ENCODE measurements at regions not wholly inside any gene's neighbourhood (a gene's known extent, or its start where the extent isn't known, plus 50 kb on each side); places are given as distances from the start of the nearest gene placed in this dataset.

DNA sequence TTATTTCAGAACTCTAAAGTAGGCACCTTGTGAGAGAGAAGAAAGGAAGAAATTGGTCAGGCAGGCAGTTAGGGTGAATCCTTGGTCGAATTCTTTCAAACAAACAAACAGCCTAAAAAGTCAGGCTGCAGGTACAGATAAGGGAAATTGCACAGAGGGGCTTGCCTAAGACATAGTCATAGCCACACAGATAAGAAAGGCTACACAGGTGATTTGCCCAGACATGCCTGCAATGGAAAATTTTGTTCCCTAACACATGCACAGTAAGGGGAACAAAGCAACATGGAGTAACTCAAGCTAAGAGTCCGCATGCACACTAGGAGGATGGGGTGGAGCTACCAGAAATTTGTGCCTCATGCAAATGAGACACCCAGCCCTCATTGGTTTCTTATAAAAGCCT is 91.4 kb upstream of the TUSC7 start:
- TF ChIP-seq, protein P1, sequence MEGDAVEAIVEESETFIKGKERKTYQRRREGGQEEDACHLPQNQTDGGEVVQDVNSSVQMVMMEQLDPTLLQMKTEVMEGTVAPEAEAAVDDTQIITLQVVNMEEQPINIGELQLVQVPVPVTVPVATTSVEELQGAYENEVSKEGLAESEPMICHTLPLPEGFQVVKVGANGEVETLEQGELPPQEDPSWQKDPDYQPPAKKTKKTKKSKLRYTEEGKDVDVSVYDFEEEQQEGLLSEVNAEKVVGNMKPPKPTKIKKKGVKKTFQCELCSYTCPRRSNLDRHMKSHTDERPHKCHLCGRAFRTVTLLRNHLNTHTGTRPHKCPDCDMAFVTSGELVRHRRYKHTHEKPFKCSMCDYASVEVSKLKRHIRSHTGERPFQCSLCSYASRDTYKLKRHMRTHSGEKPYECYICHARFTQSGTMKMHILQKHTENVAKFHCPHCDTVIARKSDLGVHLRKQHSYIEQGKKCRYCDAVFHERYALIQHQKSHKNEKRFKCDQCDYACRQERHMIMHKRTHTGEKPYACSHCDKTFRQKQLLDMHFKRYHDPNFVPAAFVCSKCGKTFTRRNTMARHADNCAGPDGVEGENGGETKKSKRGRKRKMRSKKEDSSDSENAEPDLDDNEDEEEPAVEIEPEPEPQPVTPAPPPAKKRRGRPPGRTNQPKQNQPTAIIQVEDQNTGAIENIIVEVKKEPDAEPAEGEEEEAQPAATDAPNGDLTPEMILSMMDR (IDR thresholded peaks at IDR 0.05 in 8 of 11, conservative IDR thresholded peaks at IDR 0.05 in 3 of 11), result no peak
- no peak for TF ChIP-seq POLR2A (IDR thresholded peaks at IDR 0.05)

All from spleen (tissue), 7 donors.